Stimulated activated CD8-positive, alpha-beta memory T cell treated with anti-CD3 and anti-CD28 coated beads, Interleukin-15, amount 100 ng/mL, for 24 hours (primary cell): ENCODE measurements at regions not wholly inside any gene's neighbourhood (a gene's known extent, or its start where the extent isn't known, plus 50 kb on each side); places are given as distances from the start of the nearest gene placed in this dataset.

Source experiments
- DNase-seq: peaks from one replicate; pipeline ENCODE4 v3.0.0-alpha.2; 2020; ENCODE audit warnings: low read depth

DNA sequence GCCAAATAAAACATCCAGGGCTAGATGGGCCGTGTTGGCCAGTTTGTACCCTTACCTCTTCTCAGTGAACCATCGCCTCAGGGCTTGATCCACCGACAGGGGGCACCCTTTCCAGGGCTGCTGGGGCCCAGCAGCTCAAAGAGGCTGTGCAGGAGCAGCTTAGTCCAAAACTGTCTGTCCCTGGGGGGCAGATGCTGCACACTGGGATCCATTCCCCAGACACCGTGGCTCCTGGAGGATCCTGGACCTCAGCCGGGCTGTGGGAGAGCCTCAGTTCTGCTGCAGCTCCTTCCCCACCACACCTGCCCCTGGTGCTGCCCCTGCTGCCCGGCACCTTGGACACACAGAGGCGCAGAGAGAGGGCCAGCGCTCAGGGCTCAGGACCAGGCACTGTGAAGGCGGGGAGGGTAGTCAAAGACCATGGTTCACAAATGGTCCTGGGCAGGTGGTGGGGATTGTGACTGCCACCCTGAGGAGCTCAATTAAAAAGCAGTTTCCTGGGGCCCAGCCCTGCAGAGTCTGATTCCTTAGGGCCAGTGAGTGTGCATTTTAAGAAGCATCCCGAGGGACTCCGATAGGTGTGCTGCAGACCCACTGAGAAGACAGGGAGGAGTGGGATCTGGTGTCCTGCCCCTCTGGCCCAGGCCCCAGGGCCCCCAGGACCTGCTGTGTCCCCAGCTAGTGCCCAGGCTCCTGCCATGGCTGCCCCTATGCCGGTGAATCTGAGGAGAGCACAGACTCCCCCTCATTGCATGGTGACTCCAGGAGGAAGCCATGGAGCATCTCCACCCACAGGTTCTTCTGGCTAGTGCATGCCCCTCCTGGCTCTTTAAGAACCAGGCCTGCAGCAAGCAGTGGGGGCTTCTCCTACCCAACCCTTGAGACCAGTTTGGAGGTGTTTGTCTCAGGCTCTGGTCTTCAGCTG lies 86.5 kb upstream of the PRR20G start:
- no peak for DNase-seq

DNA sequence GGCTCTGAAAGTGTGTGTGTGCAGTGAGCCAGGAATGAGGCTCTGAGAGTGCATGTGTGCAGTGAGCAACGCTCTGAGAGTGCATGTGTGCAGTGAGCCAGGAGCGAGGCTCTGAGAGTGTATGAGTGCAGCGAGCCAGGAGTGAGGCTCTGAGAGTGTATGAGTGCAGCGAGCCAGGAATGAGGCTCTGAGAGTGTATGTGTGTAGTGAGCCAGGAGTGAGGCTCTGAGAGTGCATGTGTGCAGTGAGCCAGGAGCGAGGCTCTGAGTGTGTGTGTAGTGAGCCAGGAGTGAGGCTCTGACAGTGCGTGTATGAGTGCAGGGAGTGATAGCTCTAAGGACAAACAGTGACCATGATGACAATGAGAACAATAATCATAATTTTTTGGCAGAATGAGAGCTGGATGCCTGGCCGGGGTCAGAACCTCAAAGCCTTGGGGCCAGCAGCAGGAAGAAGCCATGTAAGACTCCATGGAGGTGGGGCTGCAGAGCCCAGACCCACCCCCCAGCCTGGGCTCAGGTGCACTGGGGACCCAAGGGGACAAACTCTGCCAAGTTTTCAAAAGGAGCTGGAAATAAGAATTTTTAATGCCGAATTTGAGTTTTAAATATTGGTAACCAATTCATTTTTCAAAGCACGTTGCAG lies 85.7 kb upstream of the PRR20G start:
- no peak for DNase-seq

DNA sequence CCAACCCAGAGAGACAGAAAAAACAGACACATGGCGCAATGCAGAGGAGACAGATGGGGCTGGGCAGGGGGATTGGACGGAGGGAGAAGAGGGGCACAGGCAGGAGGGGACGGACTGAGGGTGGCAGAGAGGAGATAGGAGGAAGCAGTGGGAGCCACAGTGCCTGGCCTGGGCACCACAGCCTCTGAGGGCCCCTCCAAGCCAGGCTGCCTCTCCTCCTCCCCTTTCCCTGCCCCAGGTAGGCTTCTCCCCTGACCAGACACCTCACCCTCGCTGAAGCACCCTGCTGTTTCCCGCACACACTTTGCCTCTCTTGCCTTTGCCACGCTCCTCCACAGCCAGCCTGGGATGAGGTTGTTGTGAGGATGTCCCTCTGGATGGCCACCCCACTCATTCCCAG lies 84.0 kb upstream of the PRR20G start:
- DNase-seq, result no peak

DNA sequence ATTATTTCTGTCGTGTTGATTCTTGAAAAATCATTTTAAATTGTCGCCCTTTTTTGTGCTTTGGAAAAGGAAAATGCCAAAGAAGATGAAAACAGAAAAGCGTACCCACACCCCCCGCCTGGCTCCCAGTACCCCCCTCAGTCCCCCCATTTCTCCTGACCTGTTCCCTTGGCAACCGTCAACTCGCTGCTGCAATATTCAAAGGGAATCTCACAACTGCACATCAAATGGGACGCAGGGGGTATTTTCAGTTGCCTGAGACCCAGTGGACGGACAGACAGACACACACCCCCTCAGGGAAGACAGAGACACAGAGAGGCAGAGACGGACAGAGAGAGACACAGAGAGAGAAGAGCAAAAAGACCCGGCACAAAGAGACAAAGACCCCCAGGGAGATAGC lies 83.5 kb upstream of the PRR20G start:
- DNase-seq, result no peak

DNA sequence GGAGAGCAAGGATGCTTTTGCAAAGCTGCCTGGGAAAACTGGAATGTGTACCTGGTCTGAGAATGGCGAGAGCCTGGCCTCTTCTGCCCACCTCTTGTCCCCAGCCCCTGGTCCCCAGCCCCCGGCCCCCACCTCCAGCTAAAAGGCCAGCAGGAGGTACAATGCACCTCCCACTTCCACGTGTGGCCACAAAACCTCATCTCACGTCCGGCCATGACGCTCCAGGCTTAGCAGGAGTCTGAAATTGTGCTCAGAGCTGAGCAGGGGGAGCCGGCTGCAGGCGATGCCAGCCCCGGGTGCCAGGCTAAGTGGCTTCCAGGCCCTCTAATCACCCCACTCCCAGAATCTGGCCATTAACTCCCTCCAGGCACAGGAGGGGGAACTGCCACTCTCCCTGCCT lies 83.1 kb upstream of the PRR20G start:
- DNase-seq, result no peak

DNA sequence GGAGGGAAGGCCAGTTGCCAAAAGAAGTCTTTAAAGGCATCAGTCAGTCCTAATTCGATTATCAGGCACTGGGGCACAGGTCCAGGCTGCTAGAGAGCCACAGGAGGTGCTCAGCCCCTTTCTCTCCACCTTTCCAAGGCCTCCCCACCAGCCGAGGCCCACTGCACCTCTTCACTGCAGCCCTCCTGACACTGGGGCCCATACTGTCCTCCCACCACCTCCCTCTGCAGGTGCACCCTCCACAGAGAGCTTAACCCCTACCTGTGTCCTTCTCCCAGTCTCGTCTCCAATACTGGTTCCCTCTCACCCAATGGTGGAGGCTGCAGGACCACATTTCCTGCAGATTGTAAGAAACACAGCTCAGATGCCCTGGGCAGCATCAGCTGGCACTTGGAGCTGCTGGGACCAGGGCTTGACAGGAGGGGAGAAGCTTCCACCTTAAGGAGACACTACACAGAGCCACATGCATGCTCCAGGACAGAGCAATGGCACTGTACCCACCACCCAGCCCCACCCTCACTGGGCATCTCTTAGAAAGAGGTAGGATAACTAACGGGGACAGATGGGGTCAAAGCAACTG lies 81.6 kb upstream of the PRR20G start:
- DNase-seq, result no peak

DNA sequence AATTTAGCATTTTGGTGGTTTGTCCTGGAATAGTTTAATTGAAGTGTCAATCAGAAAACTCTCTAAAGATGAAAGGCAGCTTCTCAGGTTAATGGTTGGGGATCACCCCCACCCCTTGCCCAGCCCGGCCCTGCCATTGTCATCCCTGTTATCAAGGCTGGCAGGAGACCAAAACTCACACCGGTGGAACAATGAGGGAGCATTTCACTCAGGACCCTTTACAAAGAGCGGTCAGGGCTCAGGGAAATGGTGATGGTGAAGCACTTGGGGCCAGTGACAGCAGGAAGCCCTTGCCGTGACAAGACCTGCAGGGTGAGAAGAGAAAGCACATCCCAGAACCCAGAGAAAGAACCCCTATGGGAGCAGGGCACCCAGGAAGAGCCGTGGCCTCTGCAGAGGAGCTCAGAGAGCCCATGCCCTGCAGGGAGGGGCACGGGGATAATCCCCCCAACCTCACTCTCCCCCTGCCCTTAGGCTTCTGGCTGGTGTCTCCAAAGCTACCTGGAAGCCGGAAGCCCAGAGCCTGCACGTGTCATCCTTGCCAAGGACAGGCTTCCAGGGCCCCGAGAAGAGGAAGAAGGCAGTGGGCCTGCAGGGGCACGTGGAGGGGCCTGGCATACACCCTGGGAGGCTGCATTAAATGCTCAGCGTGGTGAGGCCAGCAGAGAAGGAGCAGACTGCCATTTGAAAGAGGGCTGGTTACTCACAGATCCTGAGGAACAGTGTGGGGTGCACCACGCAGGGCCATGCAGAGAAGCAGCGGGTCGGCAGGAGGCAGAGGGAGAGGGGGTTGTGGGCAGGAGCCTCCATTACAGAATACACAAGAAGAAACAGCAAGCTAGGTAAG lies 80.6 kb upstream of the PRR20G start:
- no peak for DNase-seq

DNA sequence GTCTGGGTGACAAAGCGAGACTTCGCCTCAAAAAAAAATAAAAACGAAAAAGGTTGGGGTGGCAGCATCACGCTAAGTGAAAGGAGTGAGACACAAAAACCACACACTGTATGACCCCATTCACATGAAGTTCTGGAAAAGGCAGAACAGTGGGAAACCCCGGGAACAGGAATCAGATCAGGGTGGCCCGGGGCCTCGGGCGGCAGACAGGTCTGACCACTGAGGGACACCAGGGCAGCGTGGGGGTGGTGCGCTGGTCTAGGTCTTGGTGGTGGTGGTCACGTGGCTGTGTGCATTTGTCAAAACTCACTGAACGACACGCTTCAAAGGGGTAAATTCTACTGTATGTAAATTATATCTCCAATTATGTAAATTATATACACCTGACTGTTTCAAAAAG lies 79.7 kb upstream of the PRR20G start:
- DNase-seq, result no peak

DNA sequence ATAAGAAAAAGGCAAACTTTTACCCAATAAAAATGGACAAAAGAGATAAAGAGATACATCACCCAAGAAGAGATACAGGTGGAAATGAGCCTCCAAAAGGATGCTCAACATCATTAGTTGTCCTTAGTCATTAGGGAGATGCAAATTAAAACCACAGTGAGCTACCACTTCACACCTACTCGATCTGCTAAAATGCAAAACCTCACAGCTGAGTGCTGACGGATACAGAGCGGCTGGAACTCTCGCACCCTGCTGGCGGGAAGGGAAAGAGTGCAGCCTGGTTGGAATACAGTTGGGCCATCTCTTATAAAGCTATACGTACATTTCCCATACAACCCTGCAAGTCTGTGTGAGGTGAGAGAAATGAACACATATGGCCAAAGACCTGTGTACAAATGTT lies 78.5 kb upstream of the PRR20G start:
- DNase-seq, result no peak

DNA sequence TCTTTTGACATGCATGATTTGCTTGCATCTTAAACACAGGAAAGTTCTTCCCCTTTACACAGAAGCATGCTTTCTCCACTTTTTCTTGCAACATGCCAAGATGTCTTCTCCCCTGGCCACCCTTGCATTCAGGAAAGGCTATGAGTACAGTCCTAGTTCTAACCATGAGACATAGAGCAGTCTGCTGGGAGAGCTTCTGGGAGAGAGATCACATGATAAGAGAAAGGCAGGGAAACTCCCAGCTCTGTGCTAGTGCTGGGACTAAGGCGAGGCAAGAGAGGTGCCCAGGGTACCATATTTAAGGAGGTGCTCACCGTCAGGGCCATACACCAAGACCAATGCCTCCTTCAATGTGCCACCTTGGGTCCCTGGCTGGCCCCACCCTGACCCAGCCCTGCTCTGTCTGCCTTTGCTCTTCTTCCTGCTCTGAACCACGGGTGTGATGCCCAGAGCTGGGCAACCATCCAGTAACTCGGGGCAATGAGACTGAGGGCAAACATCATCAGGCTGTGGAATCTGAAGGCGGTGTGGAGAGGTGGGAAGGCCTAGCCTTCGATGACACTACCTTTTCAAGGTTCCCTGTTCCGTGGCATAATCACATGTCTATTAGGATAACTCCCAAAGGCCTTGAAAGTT lies 77.4 kb upstream of the PRR20G start:
- no peak for DNase-seq

DNA sequence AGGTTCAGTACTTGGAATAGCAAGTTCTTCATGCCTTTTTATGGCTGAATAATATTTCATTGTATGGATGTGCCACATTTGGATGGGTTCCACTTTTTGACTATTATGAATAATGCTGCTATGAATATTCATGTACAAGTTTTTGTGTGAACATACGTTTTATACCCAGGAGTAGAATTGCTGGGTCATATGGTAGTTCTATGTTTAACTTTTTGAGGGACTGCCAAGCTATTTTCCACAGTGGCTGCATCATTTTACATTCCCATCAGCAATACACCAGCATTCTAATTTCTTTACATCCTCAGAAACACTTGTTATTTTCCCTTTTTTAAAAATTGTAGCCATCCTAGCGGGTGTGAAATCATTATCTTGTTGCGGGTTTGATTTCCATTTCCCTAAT lies 76.0 kb upstream of the PRR20G start:
- no peak for DNase-seq

DNA sequence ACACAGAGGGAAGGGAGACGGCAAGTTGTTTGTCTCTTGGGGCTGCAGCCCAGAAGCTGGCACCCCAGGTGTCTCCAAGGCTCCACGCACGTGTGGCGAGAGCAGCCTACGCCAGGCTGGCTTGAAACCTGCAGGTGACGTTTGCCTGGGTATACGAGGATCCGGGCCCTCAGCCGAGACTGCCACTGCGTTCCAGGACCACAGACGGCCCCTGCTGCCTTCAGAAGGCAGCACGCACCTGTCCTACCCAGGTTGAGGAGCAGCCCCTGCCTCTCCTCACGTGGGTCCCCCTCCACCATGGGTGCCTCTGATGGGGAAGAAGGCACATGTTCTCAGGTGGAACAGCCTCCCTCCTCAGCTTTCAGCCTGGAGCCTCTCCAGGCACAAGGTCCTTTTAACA lies 75.3 kb upstream of the PRR20G start:
- DNase-seq, result no peak

DNA sequence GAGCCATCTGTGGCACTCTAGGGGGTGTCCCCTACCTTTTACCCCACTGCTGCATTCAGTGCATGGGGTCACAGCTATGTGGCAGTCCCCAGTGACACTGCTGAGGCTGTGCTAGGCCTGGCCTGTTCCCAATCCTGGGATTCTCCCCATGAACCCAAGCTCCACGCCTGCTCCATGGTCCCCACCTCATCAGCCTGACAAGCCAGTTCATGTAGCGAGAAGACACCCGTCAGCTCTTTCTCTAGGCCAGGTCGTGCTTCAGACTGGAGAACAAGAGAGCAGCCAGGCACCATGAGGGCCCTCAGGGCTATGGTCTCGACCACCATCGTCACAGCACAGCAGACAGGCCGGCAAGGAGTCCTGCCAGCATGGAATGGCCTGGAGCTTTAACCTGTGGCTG lies 72.8 kb upstream of the PRR20G start:
- no peak for DNase-seq

DNA sequence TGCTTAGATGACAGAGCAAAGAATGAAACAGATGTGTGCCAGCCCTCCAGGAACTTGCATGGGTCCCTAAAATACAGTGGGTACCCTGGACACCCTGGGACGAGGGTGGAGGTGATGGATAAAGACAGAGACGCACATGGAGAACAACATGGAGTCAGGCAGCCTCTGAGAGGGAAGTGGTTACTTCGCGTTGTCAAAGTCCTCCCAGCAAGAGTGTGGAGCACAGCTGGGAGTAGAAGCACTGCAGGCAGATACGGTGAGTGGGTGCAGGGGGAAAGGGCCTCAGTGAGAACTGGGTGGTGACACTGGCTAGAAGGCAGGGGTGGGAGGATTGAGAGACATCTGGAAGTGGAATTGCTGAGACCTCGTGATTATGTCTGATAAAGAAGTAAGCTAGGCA lies 70.8 kb upstream of the PRR20G start:
- no peak for DNase-seq

DNA sequence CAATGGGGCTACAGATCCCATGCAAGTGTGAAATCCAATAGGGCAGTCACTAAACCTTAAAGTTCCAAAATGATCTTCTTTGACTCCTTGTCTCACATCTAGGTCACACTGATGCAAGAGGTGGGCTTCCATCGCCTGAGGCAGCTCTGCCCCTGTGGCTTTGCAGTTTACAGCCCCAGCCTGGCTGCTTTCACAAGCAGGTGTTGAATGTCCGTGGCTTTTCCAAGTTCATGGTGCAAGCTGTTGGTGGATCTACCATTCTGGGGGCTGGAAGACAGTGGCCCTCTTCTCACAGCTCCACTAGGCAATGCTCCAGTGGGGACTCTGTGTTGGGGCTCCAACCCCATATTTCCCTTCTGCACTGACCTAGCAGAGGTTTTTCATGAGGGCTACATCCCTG lies 68.5 kb upstream of the PRR20G start:
- no peak for DNase-seq

DNA sequence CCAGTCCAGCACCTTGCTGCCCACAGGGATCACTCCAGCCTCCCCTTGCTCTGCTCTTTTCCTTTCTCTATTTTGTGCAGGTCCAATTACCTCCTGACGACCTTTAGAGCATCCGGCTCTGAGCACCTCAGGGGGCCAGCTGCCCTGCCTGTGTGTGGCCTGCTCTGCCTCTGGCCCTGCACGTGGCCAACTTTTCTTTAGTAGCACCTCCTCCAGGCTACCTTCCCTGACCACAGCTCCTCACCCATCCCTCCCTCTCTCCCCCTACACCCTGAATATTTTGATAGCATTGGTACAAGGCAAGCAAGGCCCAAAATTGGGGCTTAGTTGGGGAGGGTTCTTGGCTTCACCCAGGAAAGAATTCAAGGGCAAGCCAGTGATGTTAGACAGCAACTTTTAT lies 66.9 kb upstream of the PRR20G start:
- no peak for DNase-seq

DNA sequence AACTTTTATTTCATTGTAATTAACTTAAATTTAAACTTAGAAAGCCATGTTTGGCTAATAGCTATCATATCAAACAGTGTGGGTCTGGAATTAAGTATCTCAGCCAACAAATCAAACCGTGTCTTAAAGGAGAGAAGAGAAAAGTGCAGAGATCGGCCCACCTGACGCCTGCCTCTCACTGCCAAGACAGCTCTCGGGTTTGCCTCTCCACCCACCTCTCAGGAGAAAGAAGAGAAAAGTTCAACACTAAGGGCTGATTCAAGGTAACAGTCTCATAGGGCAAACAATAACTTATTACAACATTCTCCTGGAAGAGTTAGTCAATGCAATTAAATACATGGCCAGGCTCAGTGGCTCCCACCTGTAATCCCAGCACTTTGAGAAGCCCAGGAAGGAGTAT lies 64.8 kb upstream of the PRR20G start:
- DNase-seq, result no peak

DNA sequence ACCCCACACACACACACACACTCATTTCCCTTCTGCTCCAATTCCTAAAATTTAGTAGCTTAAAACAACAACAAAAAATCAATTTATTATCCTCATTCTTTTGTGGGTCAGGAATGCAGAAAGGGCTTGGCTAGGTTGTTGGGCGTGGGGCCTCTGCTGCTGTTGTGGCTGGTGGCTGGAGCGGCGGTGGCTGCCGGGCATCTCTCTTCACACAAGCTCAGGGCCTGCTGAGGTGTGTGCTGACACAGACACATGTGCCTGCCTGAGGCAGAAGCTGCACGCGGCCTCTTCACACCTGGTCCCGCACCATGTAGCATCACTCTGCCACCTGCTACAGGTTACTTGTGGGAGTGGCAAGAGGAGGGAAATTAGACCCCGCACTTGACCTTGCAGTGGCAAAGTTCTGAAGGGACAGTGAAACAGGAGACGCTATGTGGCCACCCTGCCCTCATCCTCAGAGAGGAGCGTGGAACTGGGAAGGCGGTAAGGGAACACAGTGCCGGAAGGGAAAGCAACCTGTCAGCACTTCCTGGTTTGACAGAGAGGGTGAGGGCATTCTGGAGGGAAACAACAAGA lies 64.0 kb upstream of the PRR20G start:
- no peak for DNase-seq

DNA sequence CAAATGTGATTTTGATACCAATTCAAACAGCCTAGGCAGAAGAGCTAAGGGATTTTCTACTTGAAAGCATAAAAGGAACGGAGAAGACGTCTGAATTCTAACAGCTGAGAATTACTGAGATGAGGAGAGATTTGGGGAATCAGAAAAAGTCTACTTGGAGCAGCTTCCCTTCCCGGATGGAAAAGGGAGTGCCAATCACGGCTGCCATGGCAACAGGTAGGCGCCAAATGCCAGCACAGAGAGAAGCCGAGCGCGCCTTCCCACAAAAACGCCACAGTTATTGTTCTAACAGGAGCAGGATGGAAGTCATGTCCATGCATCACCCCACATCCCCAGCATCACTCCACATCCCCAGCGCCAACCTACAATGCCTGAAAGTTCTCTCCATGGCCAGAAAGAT lies 63.5 kb upstream of the PRR20G start:
- DNase-seq, result no peak

DNA sequence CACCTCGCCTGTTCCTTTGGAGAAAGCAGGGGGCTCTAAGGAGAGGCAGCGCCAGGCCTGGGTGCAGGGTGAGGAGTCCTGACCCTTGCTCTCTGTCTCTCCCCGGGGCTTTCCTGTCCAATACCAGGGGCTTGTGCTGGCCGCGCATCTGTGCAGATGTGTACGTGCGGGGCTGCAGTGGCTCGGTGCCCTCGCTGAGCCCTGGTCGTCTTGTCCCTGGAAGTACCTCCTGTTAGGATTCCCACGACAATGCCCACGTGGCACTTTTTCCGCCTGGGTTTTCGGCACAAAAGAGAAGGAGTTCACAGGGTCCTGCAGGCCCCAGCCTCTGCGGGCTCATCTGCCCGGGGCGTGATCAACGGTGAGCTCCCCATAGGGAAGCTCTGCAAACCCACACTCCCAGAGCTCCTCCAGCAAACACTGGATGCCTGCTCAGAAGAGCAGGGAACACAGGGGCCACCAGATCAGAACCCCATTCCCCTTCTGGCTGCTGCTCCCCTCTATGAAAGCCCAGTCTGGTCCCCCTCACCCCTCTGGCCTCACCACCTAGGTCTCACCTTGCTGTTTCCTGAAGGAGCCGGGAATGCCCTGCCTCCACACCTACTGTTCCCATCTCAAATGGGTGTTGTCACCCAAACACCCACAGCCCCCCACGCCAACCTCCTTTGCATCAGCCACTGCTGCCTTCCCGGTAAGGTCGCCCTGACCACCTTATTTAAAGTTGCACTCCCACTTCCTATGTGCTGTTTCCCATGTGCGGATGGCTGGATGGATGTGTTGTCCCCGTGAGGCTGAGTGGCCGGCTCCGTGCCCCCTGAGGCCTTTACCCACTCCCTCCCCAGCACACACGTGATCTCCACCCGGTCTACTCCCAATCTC lies 62.6 kb upstream of the PRR20G start:
- DNase-seq, result no peak
